ENCODE measurements at regions not wholly inside any gene's neighbourhood (a gene's known extent, or its start where the extent isn't known, plus 50 kb on each side); places are given as distances from the start of the nearest gene placed in this dataset.

GRCh38 chr2:240226672-240227537, 86.4 kb upstream of the OTOS start:
- no peaks in the 10 kb centered on the region for H3K27me3 ChIP-seq
- no peaks in the 10 kb centered on the region for H3K4me1 ChIP-seq
- no peak overlapping the region for H3K27ac ChIP-seq
- DNase-seq (ENCODE audit: extremely low spot score in 2 of 2) = peak in 1 of 2 donors; percentile 87
- TF ChIP-seq POLR2AphosphoS5 (IDR thresholded peaks at IDR 0.05; ENCODE audit: insufficient read depth in 1 of 2, low read depth in 1 of 2) = no peak
- TF ChIP-seq POLR2A (IDR thresholded peaks at IDR 0.05) = no peak
- no peak for TF ChIP-seq CTCF (IDR thresholded peaks at IDR 0.05)
- H3K9me3 ChIP-seq = no peaks in the 10 kb centered on the region
- H3K36me3 ChIP-seq = no peaks in the 10 kb centered on the region
- intact Hi-C loops (cut with DNase I) = no loop called here
- H3K4me3 ChIP-seq = no peak overlapping the region

- no peaks in the 10 kb centered on the region for H3K36me3 ChIP-seq
- TF ChIP-seq POLR2A (IDR thresholded peaks at IDR 0.05) (no peak), POLR2AphosphoS5 (IDR thresholded peaks at IDR 0.05; ENCODE audit: insufficient read depth in 1 of 2, low read depth in 1 of 2) (no peak), CTCF (IDR thresholded peaks at IDR 0.05) (no peak)
- intact Hi-C loops (cut with DNase I) = no loop called here
- H3K27ac ChIP-seq = no peak overlapping the region
- peak in 1 of 2 donors; percentile 79 for DNase-seq (ENCODE audit: extremely low spot score in 2 of 2)
- H3K4me3 ChIP-seq = no peak overlapping the region
- H3K9me3 ChIP-seq = no peaks in the 10 kb centered on the region
- peaks cover 4% of the 10 kb centered on the region for H3K4me1 ChIP-seq
- no peaks in the 10 kb centered on the region for H3K27me3 ChIP-seq
Measured at GRCh38 chr2:240227538-240228428, 87.3 kb upstream of the OTOS start.

GRCh38 chr2:240229005-240229404, 88.5 kb upstream of the OTOS start:
- intact Hi-C loops (cut with DNase I) = no loop called here
- no peak overlapping the region for H3K4me3 ChIP-seq
- peaks cover 16% of the 10 kb centered on the region for H3K4me1 ChIP-seq
- no peaks in the 10 kb centered on the region for H3K9me3 ChIP-seq
- DNase-seq (ENCODE audit: extremely low spot score in 2 of 2) = no peak
- no peaks in the 10 kb centered on the region for H3K36me3 ChIP-seq
- H3K27me3 ChIP-seq = no peaks in the 10 kb centered on the region
- no peak for TF ChIP-seq POLR2A (IDR thresholded peaks at IDR 0.05)
- TF ChIP-seq CTCF (IDR thresholded peaks at IDR 0.05) = no peak
- TF ChIP-seq POLR2AphosphoS5 (IDR thresholded peaks at IDR 0.05; ENCODE audit: insufficient read depth in 1 of 2, low read depth in 1 of 2) = no peak
- H3K27ac ChIP-seq = no peak overlapping the region

- H3K4me1 ChIP-seq = peaks cover 23% of the 10 kb centered on the region
- no peaks in the 10 kb centered on the region for H3K36me3 ChIP-seq
- H3K9me3 ChIP-seq = no peaks in the 10 kb centered on the region
- no peak overlapping the region for H3K4me3 ChIP-seq
- no peaks in the 10 kb centered on the region for H3K27me3 ChIP-seq
- intact Hi-C loops (cut with DNase I) = loop anchor here (10.0 kb wide), 1 partner anchor 155 kb away; no protein-coding TSS in a partner anchor
- no peak for DNase-seq (ENCODE audit: extremely low spot score in 2 of 2)
- H3K27ac ChIP-seq = no peak overlapping the region
- no peak for TF ChIP-seq POLR2AphosphoS5 (IDR thresholded peaks at IDR 0.05; ENCODE audit: insufficient read depth in 1 of 2, low read depth in 1 of 2)
- no peak for TF ChIP-seq CTCF (IDR thresholded peaks at IDR 0.05)
- no peak for TF ChIP-seq POLR2A (IDR thresholded peaks at IDR 0.05)
Measured at GRCh38 chr2:240229603-240230235, 89.3 kb upstream of the OTOS start.
